ENCODE measurements at regions not wholly inside any gene's neighbourhood (a gene's known extent, or its start where the extent isn't known, plus 50 kb on each side); places are given as distances from the start of the nearest gene placed in this dataset.

DNA sequence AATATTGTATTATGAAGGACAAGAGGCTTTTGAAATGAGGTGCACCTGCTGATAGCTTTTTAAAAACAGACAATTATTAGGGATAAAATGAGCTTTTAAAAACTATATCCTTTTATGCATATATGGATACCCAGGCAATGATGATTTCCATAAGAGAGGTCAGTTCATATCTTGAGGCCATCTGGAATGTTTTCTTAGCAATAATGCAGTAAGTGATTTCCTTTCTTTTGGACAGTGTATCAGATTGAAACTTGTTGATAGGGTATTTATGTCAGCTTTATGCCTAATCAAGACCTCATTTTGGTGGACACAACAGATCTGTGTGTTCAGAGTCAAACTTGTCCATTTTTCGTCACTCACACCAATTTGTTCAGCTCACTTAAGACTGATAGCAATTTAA, 413.5 kb upstream of the WWC1 start:
- Mint-ChIP-seq H3K27me3 (no peaks in the 10 kb centered on the region), H3K4me3 (no peak overlapping the region), H3K9me3 (peaks cover 7% of the 10 kb centered on the region), H3K27ac (no peak overlapping the region), H3K36me3 (no peaks in the 10 kb centered on the region), H3K4me1 (no peaks in the 10 kb centered on the region)
- POLR2A ChIA-PET = no interaction called here
- no peak for DNase-seq
- no peak for ATAC-seq (ENCODE audit: low read depth)

DNA sequence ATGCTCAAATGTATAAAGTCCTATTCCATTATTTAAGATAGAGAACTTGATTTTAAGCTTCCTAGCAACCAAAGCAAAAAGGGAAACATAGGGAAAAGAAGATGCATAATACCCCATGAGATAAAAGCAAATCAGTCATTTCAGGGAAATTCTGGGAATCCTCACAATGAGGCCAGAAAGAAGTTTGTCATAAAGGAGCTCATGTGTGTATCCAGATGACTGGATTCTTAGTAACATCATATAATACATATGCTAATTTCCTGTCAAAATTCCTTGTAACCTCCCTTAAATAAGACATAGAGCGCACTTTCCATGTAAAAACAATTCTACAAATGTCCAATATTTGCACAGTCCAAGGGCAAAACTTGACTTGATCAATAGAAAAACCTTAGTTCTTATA, 411.0 kb upstream of the WWC1 start:
- no peaks in the 10 kb centered on the region for H3K27me3 Mint-ChIP-seq
- H3K36me3 Mint-ChIP-seq = no peaks in the 10 kb centered on the region
- no peak overlapping the region for H3K4me3 Mint-ChIP-seq

DNA sequence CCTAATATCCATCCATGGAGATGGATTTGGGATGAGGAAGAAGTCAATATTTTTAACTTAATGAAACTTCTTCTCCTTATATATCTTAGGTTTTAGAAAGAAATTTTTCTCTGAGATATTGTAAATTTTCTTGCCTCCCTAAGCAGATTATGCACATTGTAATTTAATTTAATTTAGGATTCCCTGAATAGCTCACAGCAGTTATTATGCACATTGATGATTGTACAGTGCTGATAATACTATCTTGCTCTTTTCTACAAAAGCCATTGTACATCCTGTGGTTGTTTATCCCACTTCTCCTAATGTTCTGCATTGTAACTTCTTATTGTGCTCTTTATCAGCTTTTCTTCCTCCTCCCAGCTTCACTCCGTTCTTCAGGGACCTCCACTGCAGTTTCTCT, 410.4 kb upstream of the WWC1 start:
- POLR2A ChIA-PET = no interaction called here
- Mint-ChIP-seq H3K36me3 (no peaks in the 10 kb centered on the region), H3K4me3 (no peak overlapping the region), H3K27ac (no peak overlapping the region), H3K4me1 (no peaks in the 10 kb centered on the region), H3K9me3 (peaks cover 2% of the 10 kb centered on the region), H3K27me3 (no peaks in the 10 kb centered on the region)
- ATAC-seq (ENCODE audit: low read depth) = no peak
- no peak for DNase-seq

More for the DNA sequence above, 411.0 kb upstream of the WWC1 start:
- H3K4me1 Mint-ChIP-seq = no peaks in the 10 kb centered on the region
- H3K9me3 Mint-ChIP-seq = peaks cover 2% of the 10 kb centered on the region
- DNase-seq (no peak), ATAC-seq (ENCODE audit: low read depth) (no peak)
- POLR2A ChIA-PET = no interaction called here
- no peak overlapping the region for H3K27ac Mint-ChIP-seq

DNA sequence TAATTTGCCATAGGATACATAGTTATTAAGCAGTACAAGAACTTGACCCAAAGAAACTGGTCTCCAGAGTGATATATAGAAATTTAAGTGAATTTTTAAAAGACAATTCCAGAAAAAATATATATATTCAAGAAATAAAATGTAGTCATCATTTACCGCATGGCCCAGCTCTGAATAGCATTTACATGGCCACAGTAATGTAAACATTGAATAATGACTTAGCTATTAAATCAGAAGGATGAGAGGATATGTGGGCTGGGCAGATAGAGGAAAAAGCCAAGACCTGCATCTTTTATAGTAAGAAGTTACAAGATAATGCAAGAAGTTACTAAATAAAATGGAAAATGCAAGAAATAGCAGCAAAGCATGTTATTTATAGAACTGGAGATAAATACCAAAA, 405.2 kb upstream of the WWC1 start:
- DNase-seq = no peak
- Mint-ChIP-seq H3K9me3 (peaks cover 2% of the 10 kb centered on the region), H3K4me1 (no peaks in the 10 kb centered on the region), H3K4me3 (no peak overlapping the region), H3K27me3 (no peaks in the 10 kb centered on the region), H3K27ac (no peak overlapping the region), H3K36me3 (no peaks in the 10 kb centered on the region)
- POLR2A ChIA-PET = no interaction called here
- no peak for ATAC-seq (ENCODE audit: low read depth)

DNA sequence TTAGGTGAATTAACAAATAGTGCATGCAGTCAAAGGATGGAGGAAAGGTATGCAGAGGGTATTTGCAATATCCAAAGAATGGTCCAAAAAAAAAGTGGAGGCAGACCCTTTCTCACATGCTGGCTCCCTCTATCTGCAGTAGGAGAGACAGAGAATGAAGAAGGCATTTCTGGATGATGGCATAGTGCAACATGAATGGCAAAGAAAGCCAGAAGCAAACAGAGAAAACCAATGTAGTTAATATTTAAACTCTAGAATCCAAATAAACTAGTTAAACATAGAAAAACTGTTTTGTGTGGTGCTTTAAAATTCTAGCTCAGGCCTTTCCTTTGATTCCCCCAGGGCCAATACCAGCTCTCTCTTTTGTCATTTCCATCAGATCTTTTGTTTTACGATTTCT, 403.1 kb upstream of the WWC1 start:
- H3K27ac Mint-ChIP-seq = no peak overlapping the region
- ATAC-seq (ENCODE audit: low read depth) (no peak), DNase-seq (no peak)
- H3K36me3 Mint-ChIP-seq = no peaks in the 10 kb centered on the region
- H3K27me3 Mint-ChIP-seq = no peaks in the 10 kb centered on the region
- POLR2A ChIA-PET = no interaction called here
- H3K4me3 Mint-ChIP-seq = no peak overlapping the region
- H3K9me3 Mint-ChIP-seq = no peaks in the 10 kb centered on the region
- H3K4me1 Mint-ChIP-seq = no peaks in the 10 kb centered on the region

- ATAC-seq (ENCODE audit: low read depth) = no peak
- no peaks in the 10 kb centered on the region for H3K4me1 Mint-ChIP-seq
- H3K27me3 Mint-ChIP-seq = no peaks in the 10 kb centered on the region
- POLR2A ChIA-PET = no interaction called here
- no peaks in the 10 kb centered on the region for H3K36me3 Mint-ChIP-seq
- DNase-seq = no peak
- no peak overlapping the region for H3K27ac Mint-ChIP-seq
- H3K9me3 Mint-ChIP-seq = no peaks in the 10 kb centered on the region
- H3K4me3 Mint-ChIP-seq = no peak overlapping the region
Measured at GRCh38 chr5:167889276-167889675, 402.2 kb upstream of the WWC1 start.

DNA sequence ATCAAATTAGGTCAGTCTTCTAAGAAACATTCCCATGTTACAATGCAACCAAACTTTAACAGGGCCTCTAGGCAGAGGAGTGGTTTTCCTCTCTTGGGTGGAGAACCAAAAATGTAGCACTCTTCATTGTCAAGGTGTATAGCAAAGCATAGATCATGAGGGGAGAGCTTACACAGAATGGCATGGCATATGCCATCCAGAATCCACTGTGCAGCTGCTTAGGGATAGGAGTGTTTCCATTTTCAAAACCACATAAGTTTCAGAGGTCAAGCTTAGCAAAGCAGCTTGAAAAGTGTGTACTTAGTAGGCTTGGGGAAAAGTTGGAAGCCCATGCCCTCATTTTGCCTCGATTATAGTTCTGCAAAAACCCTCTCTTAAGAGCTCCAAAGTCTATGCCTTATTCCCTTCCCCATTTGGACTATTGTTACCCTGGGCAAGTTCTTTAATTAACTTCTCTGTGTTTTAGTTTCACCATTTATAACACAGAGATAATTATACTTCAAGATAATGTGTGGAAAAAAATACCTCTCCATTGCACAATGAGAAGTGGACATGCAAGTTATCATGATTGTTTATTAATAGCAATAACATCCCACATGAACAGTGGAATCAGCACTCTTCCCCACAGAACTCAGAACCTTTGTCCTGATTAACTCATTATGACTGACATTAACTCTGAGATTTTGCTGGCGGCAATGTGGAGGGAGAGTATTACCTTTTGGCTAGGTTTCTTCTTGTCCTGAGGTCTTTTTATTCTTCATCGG, 398.9 kb upstream of the WWC1 start:
- H3K27ac Mint-ChIP-seq = no peak overlapping the region

GRCh38 chr5:167893271-167893670, 398.2 kb upstream of the WWC1 start:
- no peaks in the 10 kb centered on the region for H3K4me1 Mint-ChIP-seq
- POLR2A ChIA-PET = no interaction called here
- no peaks in the 10 kb centered on the region for H3K9me3 Mint-ChIP-seq
- ATAC-seq (ENCODE audit: low read depth) = no peak
- H3K36me3 Mint-ChIP-seq = no peaks in the 10 kb centered on the region
- no peaks in the 10 kb centered on the region for H3K27me3 Mint-ChIP-seq
- H3K4me3 Mint-ChIP-seq = no peak overlapping the region
- no peak overlapping the region for H3K27ac Mint-ChIP-seq
- no peak for DNase-seq

More for the DNA sequence above, 398.9 kb upstream of the WWC1 start:
- no peaks in the 10 kb centered on the region for H3K4me1 Mint-ChIP-seq
- no peaks in the 10 kb centered on the region for H3K27me3 Mint-ChIP-seq
- POLR2A ChIA-PET = no interaction called here
- no peaks in the 10 kb centered on the region for H3K36me3 Mint-ChIP-seq
- no peak overlapping the region for H3K4me3 Mint-ChIP-seq
- no peaks in the 10 kb centered on the region for H3K9me3 Mint-ChIP-seq
- DNase-seq (no peak), ATAC-seq (ENCODE audit: low read depth) (no peak)

GRCh38 chr5:167894631-167895472, 396.6 kb upstream of the WWC1 start:
- POLR2A ChIA-PET = no interaction called here
- no peaks in the 10 kb centered on the region for H3K36me3 Mint-ChIP-seq
- DNase-seq (no peak), ATAC-seq (ENCODE audit: low read depth) (no peak)
- peaks cover 3% of the 10 kb centered on the region for H3K27me3 Mint-ChIP-seq
- H3K4me1 Mint-ChIP-seq = no peaks in the 10 kb centered on the region
- H3K9me3 Mint-ChIP-seq = no peaks in the 10 kb centered on the region
- H3K27ac Mint-ChIP-seq = no peak overlapping the region
- no peak overlapping the region for H3K4me3 Mint-ChIP-seq

GRCh38 chr5:167895899-167896659, 395.4 kb upstream of the WWC1 start:
- Mint-ChIP-seq H3K36me3 (no peaks in the 10 kb centered on the region), H3K9me3 (no peaks in the 10 kb centered on the region), H3K27me3 (peaks cover 3% of the 10 kb centered on the region), H3K4me3 (no peak overlapping the region), H3K27ac (no peak overlapping the region), H3K4me1 (no peaks in the 10 kb centered on the region)
- no peak for DNase-seq
- POLR2A ChIA-PET = no interaction called here
- ATAC-seq (ENCODE audit: low read depth) = no peak

GRCh38 chr5:167896814-167897213, 394.6 kb upstream of the WWC1 start:
- Mint-ChIP-seq H3K9me3 (no peaks in the 10 kb centered on the region), H3K27me3 (peaks cover 3% of the 10 kb centered on the region)
- POLR2A ChIA-PET = no interaction called here

GRCh38 chr5:167897371-167897770, 394.1 kb upstream of the WWC1 start:
- peaks cover 3% of the 10 kb centered on the region for H3K27me3 Mint-ChIP-seq
- H3K27ac Mint-ChIP-seq = no peak overlapping the region
- no peaks in the 10 kb centered on the region for H3K36me3 Mint-ChIP-seq
- POLR2A ChIA-PET = no interaction called here
- DNase-seq (no peak), ATAC-seq (ENCODE audit: low read depth) (no peak)
- no peaks in the 10 kb centered on the region for H3K4me1 Mint-ChIP-seq
- H3K4me3 Mint-ChIP-seq = no peak overlapping the region
- H3K9me3 Mint-ChIP-seq = no peaks in the 10 kb centered on the region

More at GRCh38 chr5:167896814-167897213, 394.6 kb upstream of the WWC1 start:
- Mint-ChIP-seq H3K4me3 (no peak overlapping the region), H3K4me1 (no peaks in the 10 kb centered on the region), H3K36me3 (no peaks in the 10 kb centered on the region), H3K27ac (no peak overlapping the region)
- DNase-seq (no peak), ATAC-seq (ENCODE audit: low read depth) (no peak)

DNA sequence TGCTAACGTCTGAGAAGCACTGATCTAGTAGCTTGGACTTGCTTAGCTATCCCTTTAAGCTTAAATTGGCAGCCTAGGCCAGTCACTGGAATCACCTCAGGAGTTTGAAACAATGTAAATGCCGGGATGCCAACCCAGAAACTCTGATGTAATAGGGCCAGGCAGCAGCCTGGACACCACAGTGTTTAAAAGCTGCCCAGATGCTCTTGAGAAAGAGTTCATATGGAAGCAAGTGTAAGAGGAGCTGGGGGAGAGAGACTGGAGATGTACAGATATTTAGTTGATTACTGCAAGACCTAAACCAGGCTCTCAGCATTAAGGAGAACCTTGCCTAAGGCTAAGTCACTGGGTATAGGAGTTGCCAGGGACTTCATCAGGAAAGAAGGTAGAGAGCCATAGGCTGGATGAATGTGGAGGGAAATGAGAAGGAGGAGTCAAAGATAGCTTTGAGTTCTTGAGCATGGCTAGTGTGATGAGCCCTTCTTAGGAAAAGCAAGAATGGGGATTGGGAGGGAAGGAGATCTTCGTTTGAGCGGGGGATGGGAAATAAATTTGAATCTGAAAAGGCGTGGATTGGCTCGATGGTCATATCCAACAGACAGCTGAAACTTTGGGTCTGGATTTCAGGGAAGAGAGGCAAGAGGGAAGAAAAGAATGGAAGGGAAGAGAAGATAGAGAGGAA, 392.9 kb upstream of the WWC1 start:
- ATAC-seq (ENCODE audit: low read depth) = no peak
- no peak overlapping the region for H3K4me3 Mint-ChIP-seq
- H3K36me3 Mint-ChIP-seq = no peaks in the 10 kb centered on the region
- POLR2A ChIA-PET = no interaction called here
- no peaks in the 10 kb centered on the region for H3K9me3 Mint-ChIP-seq
- peaks cover 3% of the 10 kb centered on the region for H3K27me3 Mint-ChIP-seq
- no peak overlapping the region for H3K27ac Mint-ChIP-seq
- no peak for DNase-seq
- no peaks in the 10 kb centered on the region for H3K4me1 Mint-ChIP-seq

Data from activated naive CD8-positive, alpha-beta T cell treated with anti-CD3 and anti-CD28 coated beads, Interleukin-2, amount 10 ng/mL, durations not matched to agents 7 days and 5 days (primary cell).